A549 (cell line): ENCODE measurements at regions not wholly inside any gene's neighbourhood (a gene's known extent, or its start where the extent isn't known, plus 50 kb on each side); places are given as distances from the start of the nearest gene placed in this dataset.

Experiments
- CEBPB ChIP-seq, 2 experiments: fragments of >200 bp in 1 of 2; sonication (Bioruptor Twin) in 1 of 2; formaldehyde crosslinking in 1 of 2; IDR thresholded peaks; 2 replicates each; pipeline ENCODE4 v1.6.1; 2012 to 2016
- CTCF ChIP-seq: fragments of >200 bp; sonication (Bioruptor Twin); formaldehyde crosslinking; IDR thresholded peaks from 3 replicates; pipeline ENCODE4 v1.5.1; 2016

GRCh38 chr14:37791384-37792036, 196.1 kb downstream of the TTC6 start:
- TF ChIP-seq CEBPB (IDR thresholded peaks at IDR 0.05) = no peak
- no peak for TF ChIP-seq CTCF
